ENCODE measurements at regions not wholly inside any gene's neighbourhood (a gene's known extent, or its start where the extent isn't known, plus 50 kb on each side); places are given as distances from the start of the nearest gene placed in this dataset.

GRCh38 chr5:166936351-166936750 is 1355.1 kb upstream of the WWC1 start:
- no peaks in the 10 kb centered on the region for H3K9me3 ChIP-seq (ENCODE audit: low read depth, low read length)
- no peak overlapping the region for H3K9ac ChIP-seq (ENCODE audit: insufficient read length)
- no peak for DNase-seq (ENCODE audit: low read depth, low spot score)
- H3K36me3 ChIP-seq (ENCODE audit: insufficient read depth, low read length) = no peaks in the 10 kb centered on the region
- TF ChIP-seq POLR2AphosphoS5 (IDR thresholded peaks at IDR 0.05; ENCODE audit: borderline replicate concordance, low read depth, low read length) (no peak), FOXP2 (optimal IDR thresholded peaks at IDR 0.05; ENCODE audit: control extremely low read depth, extremely low read length, insufficient read depth) (no peak), EZH2 (IDR thresholded peaks at IDR 0.05) (no peak)
- H3K27ac ChIP-seq = no peak overlapping the region
- H3K4me3 ChIP-seq = no peak overlapping the region

GRCh38 chr5:166938071-166938470 is 1353.4 kb upstream of the WWC1 start:
- no peak overlapping the region for H3K4me3 ChIP-seq
- DNase-seq (ENCODE audit: low read depth, low spot score) = no peak
- H3K36me3 ChIP-seq (ENCODE audit: insufficient read depth, low read length) = no peaks in the 10 kb centered on the region
- TF ChIP-seq POLR2AphosphoS5 (IDR thresholded peaks at IDR 0.05; ENCODE audit: borderline replicate concordance, low read depth, low read length) = no peak
- no peak overlapping the region for H3K27ac ChIP-seq
- no peak overlapping the region for H3K9ac ChIP-seq (ENCODE audit: insufficient read length)
- no peaks in the 10 kb centered on the region for H3K9me3 ChIP-seq (ENCODE audit: low read depth, low read length)

DNA sequence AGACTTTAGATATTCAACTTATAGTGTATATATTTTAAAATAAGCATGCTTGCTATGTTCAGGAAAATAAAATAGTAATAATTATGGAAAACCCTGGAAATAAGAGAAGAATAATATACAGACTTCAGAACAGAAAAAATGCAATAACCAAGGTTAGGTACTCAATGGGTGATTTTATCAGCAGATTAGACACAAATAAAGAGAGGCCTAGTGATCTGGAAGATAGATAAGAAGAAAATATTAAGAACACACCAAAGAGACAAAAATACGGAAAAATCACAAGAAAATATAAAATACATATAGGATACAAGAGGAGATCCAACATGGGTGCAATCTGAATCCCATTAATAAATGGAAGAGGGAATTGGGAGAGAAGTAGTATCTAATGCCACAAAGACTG is 1348.5 kb upstream of the WWC1 start:
- H3K9me3 ChIP-seq (ENCODE audit: low read depth, low read length) = no peaks in the 10 kb centered on the region
- DNase-seq (ENCODE audit: low read depth, low spot score) = no peak
- H3K9ac ChIP-seq (ENCODE audit: insufficient read length) = no peak overlapping the region
- H3K4me3 ChIP-seq = no peak overlapping the region
- no peak for TF ChIP-seq POLR2AphosphoS5 (IDR thresholded peaks at IDR 0.05; ENCODE audit: borderline replicate concordance, low read depth, low read length)
- TF ChIP-seq EZH2 (IDR thresholded peaks at IDR 0.05) = no peak
- TF ChIP-seq FOXP2 (optimal IDR thresholded peaks at IDR 0.05; ENCODE audit: control extremely low read depth, extremely low read length, insufficient read depth) = no peak
- no peaks in the 10 kb centered on the region for H3K36me3 ChIP-seq (ENCODE audit: insufficient read depth, low read length)
- no peak overlapping the region for H3K27ac ChIP-seq

DNA sequence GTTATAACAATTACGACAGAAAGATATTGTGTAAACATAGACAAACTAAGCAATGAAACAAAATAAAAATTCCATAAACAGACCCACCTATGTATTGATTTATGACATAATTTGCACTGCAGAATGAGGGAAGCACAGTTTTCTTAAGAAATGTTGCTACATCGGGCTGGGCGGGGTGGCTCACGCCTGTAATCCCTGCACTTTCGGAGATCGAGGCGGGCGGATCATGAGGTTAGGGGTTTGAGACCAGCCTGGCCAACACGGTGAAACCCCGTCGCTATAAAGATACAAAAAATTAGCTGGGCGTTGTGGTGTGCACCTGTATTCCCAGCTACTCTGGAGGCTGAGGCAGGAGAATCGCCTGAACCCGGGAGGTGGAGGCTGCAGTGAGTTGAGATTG is 1344.4 kb upstream of the WWC1 start:
- DNase-seq (ENCODE audit: low read depth, low spot score) = no peak
- H3K27ac ChIP-seq = no peak overlapping the region
- no peaks in the 10 kb centered on the region for H3K36me3 ChIP-seq (ENCODE audit: insufficient read depth, low read length)
- TF ChIP-seq EZH2 (IDR thresholded peaks at IDR 0.05) = no peak
- no peak for TF ChIP-seq FOXP2 (optimal IDR thresholded peaks at IDR 0.05; ENCODE audit: control extremely low read depth, extremely low read length, insufficient read depth)
- TF ChIP-seq POLR2AphosphoS5 (IDR thresholded peaks at IDR 0.05; ENCODE audit: borderline replicate concordance, low read depth, low read length) = no peak
- H3K9ac ChIP-seq (ENCODE audit: insufficient read length) = no peak overlapping the region
- H3K9me3 ChIP-seq (ENCODE audit: low read depth, low read length) = no peaks in the 10 kb centered on the region
- H3K4me3 ChIP-seq = no peak overlapping the region

DNA sequence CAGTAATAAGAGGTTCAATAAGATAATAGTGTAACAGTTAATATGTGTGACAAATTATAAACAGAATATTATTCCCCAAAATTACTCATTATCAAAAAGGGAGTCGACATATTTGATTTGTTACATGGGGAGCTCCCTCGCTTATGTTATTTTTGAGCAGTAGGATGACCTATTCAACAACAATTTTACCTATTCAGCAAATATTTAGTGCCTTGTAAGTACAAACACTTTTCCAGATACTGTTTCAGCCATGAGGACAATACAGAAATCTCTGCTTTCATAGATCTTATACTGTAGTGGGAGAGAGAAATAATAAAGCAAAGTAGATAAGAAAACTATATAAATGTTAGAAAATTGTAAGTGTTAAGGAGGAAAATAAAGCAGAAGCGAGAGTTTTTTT is 1342.8 kb upstream of the WWC1 start:
- H3K9ac ChIP-seq (ENCODE audit: insufficient read length) = no peak overlapping the region

GRCh38 chr5:166952048-166952447 is 1339.4 kb upstream of the WWC1 start:
- Histone ChIP-seq H3K9me3 (ENCODE audit: low read depth, low read length) (no peaks in the 10 kb centered on the region), H3K4me3 (no peak overlapping the region), H3K9ac (ENCODE audit: insufficient read length) (no peak overlapping the region), H3K36me3 (ENCODE audit: insufficient read depth, low read length) (no peaks in the 10 kb centered on the region), H3K27ac (no peak overlapping the region)
- DNase-seq (ENCODE audit: low read depth, low spot score) = no peak
- TF ChIP-seq FOXP2 (optimal IDR thresholded peaks at IDR 0.05; ENCODE audit: control extremely low read depth, extremely low read length, insufficient read depth) (no peak), POLR2AphosphoS5 (IDR thresholded peaks at IDR 0.05; ENCODE audit: borderline replicate concordance, low read depth, low read length) (no peak), EZH2 (IDR thresholded peaks at IDR 0.05) (no peak)

More for the DNA sequence above, 1342.8 kb upstream of the WWC1 start:
- Histone ChIP-seq H3K9me3 (ENCODE audit: low read depth, low read length) (no peaks in the 10 kb centered on the region), H3K36me3 (ENCODE audit: insufficient read depth, low read length) (no peaks in the 10 kb centered on the region), H3K4me3 (no peak overlapping the region), H3K27ac (no peak overlapping the region)
- TF ChIP-seq EZH2 (IDR thresholded peaks at IDR 0.05) (no peak), FOXP2 (optimal IDR thresholded peaks at IDR 0.05; ENCODE audit: control extremely low read depth, extremely low read length, insufficient read depth) (no peak), POLR2AphosphoS5 (IDR thresholded peaks at IDR 0.05; ENCODE audit: borderline replicate concordance, low read depth, low read length) (no peak)
- no peak for DNase-seq (ENCODE audit: low read depth, low spot score)

DNA sequence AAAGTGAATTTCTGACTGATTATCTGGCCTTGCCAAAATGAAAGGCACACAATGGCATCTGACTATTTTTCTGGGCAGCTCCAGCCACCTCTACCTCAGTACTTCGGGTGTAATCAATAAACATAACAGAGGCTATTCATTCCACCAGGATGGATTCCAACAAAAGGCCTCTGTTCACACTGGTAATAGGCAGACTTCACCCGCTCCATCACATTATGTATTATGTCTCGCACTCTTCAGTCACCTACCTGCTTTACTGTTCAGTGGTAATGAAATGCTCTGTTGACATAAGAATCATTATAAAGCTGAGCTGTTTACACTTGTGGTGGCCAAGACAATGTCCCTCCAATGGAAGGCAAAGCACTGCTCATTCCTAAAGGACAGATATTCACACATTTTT is 1333.7 kb upstream of the WWC1 start:
- Histone ChIP-seq H3K36me3 (ENCODE audit: insufficient read depth, low read length) (no peaks in the 10 kb centered on the region), H3K27ac (no peak overlapping the region), H3K9me3 (ENCODE audit: low read depth, low read length) (no peaks in the 10 kb centered on the region), H3K4me3 (no peak overlapping the region), H3K9ac (ENCODE audit: insufficient read length) (no peak overlapping the region)
- TF ChIP-seq FOXP2 (optimal IDR thresholded peaks at IDR 0.05; ENCODE audit: control extremely low read depth, extremely low read length, insufficient read depth) (no peak), EZH2 (IDR thresholded peaks at IDR 0.05) (no peak), POLR2AphosphoS5 (IDR thresholded peaks at IDR 0.05; ENCODE audit: borderline replicate concordance, low read depth, low read length) (no peak)
- DNase-seq (ENCODE audit: low read depth, low spot score) = no peak

GRCh38 chr5:166959766-166960165 is 1331.7 kb upstream of the WWC1 start:
- DNase-seq (ENCODE audit: low read depth, low spot score) = no peak
- TF ChIP-seq POLR2AphosphoS5 (IDR thresholded peaks at IDR 0.05; ENCODE audit: borderline replicate concordance, low read depth, low read length) (no peak), FOXP2 (optimal IDR thresholded peaks at IDR 0.05; ENCODE audit: control extremely low read depth, extremely low read length, insufficient read depth) (no peak)
- no peaks in the 10 kb centered on the region for H3K9me3 ChIP-seq (ENCODE audit: low read depth, low read length)
- H3K27ac ChIP-seq = no peak overlapping the region
- no peak overlapping the region for H3K4me3 ChIP-seq
- no peak overlapping the region for H3K9ac ChIP-seq (ENCODE audit: insufficient read length)
- no peaks in the 10 kb centered on the region for H3K36me3 ChIP-seq (ENCODE audit: insufficient read depth, low read length)

DNA sequence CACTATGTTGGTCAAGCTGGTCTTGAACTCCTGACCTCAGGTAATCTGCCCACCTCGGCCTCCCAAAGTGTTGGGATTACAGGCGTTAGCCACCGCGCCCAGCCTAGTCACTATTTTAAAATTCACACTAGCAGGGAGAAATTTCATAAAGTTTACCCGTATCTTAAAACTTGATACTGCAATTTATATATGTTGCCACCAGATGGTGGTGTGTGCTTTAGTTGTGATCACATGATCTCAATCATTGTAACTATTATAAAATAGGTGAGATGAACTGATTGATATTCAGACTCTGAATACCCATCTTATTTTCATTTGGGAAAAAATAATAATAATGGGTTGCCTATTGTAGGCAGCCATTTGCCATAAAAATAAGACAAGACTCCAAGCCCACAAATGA is 1330.4 kb upstream of the WWC1 start:
- H3K9me3 ChIP-seq (ENCODE audit: low read depth, low read length) = no peaks in the 10 kb centered on the region
- no peak for TF ChIP-seq EZH2 (IDR thresholded peaks at IDR 0.05)
- TF ChIP-seq FOXP2 (optimal IDR thresholded peaks at IDR 0.05; ENCODE audit: control extremely low read depth, extremely low read length, insufficient read depth) = no peak
- TF ChIP-seq POLR2AphosphoS5 (IDR thresholded peaks at IDR 0.05; ENCODE audit: borderline replicate concordance, low read depth, low read length) = no peak
- H3K9ac ChIP-seq (ENCODE audit: insufficient read length) = no peak overlapping the region
- no peak overlapping the region for H3K4me3 ChIP-seq
- no peak overlapping the region for H3K27ac ChIP-seq
- H3K36me3 ChIP-seq (ENCODE audit: insufficient read depth, low read length) = no peaks in the 10 kb centered on the region
- DNase-seq (ENCODE audit: low read depth, low spot score) = peak; percentile 24
